PC-3 (cell line): ENCODE measurements at regions not wholly inside any gene's neighbourhood (a gene's known extent, or its start where the extent isn't known, plus 50 kb on each side); places are given as distances from the start of the nearest gene placed in this dataset.

Experiments used
- ATAC-seq: fragments of 200-7000 bp; cut with Tn5 transposase; 2 replicates; pipeline ENCODE4 v1.9.1; 2020; ENCODE audit warnings: mild to moderate bottlenecking, moderate library complexity
- BruUV-seq: library from RNA; stranded (reverse); fragments of 400-500 nt; replicated peaks from 2 replicates; lab custom pipeline; 2021; lab: Mats Ljungman, UMichigan
- CTCF ChIA-PET: fragments of 300-600 bp; sonication (Branson Sonifier 250); formaldehyde crosslinking; loops from one replicate; lab custom pipeline; 2022; ENCODE audit warnings: antibody characterized with exemption; lab: Charles Lee
- POLR2A ChIA-PET: fragments of 300-600 bp; sonication (Branson Sonifier 250); formaldehyde crosslinking; loops from one replicate; lab custom pipeline; 2022; ENCODE audit warnings: antibody characterized with exemption; ENCODE audit not compliant: unreplicated experiment; lab: Charles Lee
- DNase-seq: peaks from one replicate; pipeline ENCODE4 v3.0.0-alpha.2; 2015
- H2AFZ ChIP-seq: fragments of 300-600 bp; sonication (generic); 2 replicates; pipeline ENCODE4 v1.6.0; 2016; ENCODE audit warnings: antibody characterized with exemption, low read length
- H3F3A ChIP-seq: fragments of 300-600 bp; sonication (generic); one replicate; pipeline ENCODE4 v1.6.0; 2017; ENCODE audit warnings: antibody characterized with exemption, low read length, control low read depth, mild to moderate bottlenecking; ENCODE audit not compliant: unreplicated experiment
- H3K27ac ChIP-seq: fragments of 300-600 bp; sonication (generic); 2 replicates; pipeline ENCODE4 v1.5.1; 2016; ENCODE audit warnings: mild to moderate bottlenecking, low read length
- H3K27me3 ChIP-seq: fragments of 300-600 bp; sonication (generic); 2 replicates; pipeline ENCODE4 v1.6.1; 2016; ENCODE audit warnings: low read length, mixed read lengths
- H3K36me3 ChIP-seq: fragments of 300-600 bp; sonication (generic); 2 replicates; pipeline ENCODE4 v1.6.1; 2016; ENCODE audit warnings: low read depth, mixed run types, low read length, mixed read lengths
- H3K4me1 ChIP-seq: fragments of 300-600 bp; sonication (generic); 2 replicates; pipeline ENCODE4 v1.5.1; 2016; ENCODE audit warnings: low read length; ENCODE audit not compliant: insufficient read depth
- H3K4me2 ChIP-seq: fragments of 300-600 bp; sonication (generic); 2 replicates; pipeline ENCODE4 v1.6.0; 2016; ENCODE audit warnings: low read length
- H3K4me3 ChIP-seq: fragments of 300-600 bp; sonication (generic); 2 replicates; pipeline ENCODE4 v1.5.1; 2016; ENCODE audit warnings: mild to moderate bottlenecking, low read length, mixed read lengths
- H3K79me2 ChIP-seq: fragments of 300-600 bp; sonication (generic); 2 replicates; pipeline ENCODE4 v1.6.1; 2017; ENCODE audit warnings: low read length, mixed read lengths
- H3K9ac ChIP-seq: fragments of 300-600 bp; sonication (generic); 2 replicates; pipeline ENCODE4 v1.6.0; 2016; ENCODE audit warnings: mild to moderate bottlenecking, low read length
- H3K9me2 ChIP-seq: fragments of 300-600 bp; sonication (generic); replicated peaks from 2 replicates; pipeline ENCODE4 v1.6.1; 2016; ENCODE audit warnings: mixed run types, low read length, mixed read lengths
- H3K9me3 ChIP-seq: fragments of 300-600 bp; sonication (generic); 2 replicates; pipeline ENCODE4 v1.6.1; 2016; ENCODE audit warnings: low read length, mixed read lengths
- H4K20me1 ChIP-seq: fragments of 300-600 bp; sonication (generic); 2 replicates; pipeline ENCODE4 v1.6.1; 2016; ENCODE audit warnings: low read length, mixed read lengths
- CTCF ChIP-seq: fragments of 300-600 bp; sonication (generic); conservative IDR thresholded peaks from 2 replicates; pipeline ENCODE4 v1.5.1; 2017; ENCODE audit warnings: antibody characterized with exemption, low read depth, mild to moderate bottlenecking, low read length
- EZH2 ChIP-seq: fragments of 300-600 bp; sonication (generic); IDR thresholded peaks from one replicate; pipeline ENCODE4 v1.6.1; 2017; ENCODE audit warnings: antibody characterized with exemption, mild to moderate bottlenecking, low read length; ENCODE audit not compliant: unreplicated experiment
- EZH2phosphoT487 ChIP-seq: fragments of 300-600 bp; sonication (generic); IDR thresholded peaks from 2 replicates; pipeline ENCODE4 v1.6.1; 2018; ENCODE audit warnings: mild to moderate bottlenecking, antibody characterized with exemption, low read length, borderline replicate concordance
- intact Hi-C: fragments of 100-400 bp; cut with micrococcal nuclease; formaldehyde crosslinking; loops from 2 replicates; pipeline ENCODE4 v1.9.0; 2023

GRCh38 chr18:78563110-78563509 lies 416.5 kb upstream of the SALL3 start:
- Histone ChIP-seq H3K79me2 (no peaks in the 10 kb centered on the region), H3K4me2 (no peak overlapping the region), H3K9me2 (no peaks in the 10 kb centered on the region), H3K36me3 (no peaks in the 10 kb centered on the region), H3K27ac (no peak overlapping the region), H3K4me3 (no peak overlapping the region), H3K9me3 (no peaks in the 10 kb centered on the region), H2AFZ (no peak overlapping the region), H3K4me1 (no peaks in the 10 kb centered on the region), H3F3A (no peaks in the 10 kb centered on the region), H3K9ac (no peak overlapping the region), H3K27me3 (no peaks in the 10 kb centered on the region), H4K20me1 (no peaks in the 10 kb centered on the region)
- ChIA-PET CTCF (no interaction called here), POLR2A (no interaction called here)
- intact Hi-C loops, result no loop called here
- BruUV-seq, result no TSS peak
- TF ChIP-seq CTCF, result no peak
- no peak for TF ChIP-seq EZH2
- no peak for TF ChIP-seq EZH2phosphoT487
- ATAC-seq (no peak), DNase-seq (no peak)

DNA sequence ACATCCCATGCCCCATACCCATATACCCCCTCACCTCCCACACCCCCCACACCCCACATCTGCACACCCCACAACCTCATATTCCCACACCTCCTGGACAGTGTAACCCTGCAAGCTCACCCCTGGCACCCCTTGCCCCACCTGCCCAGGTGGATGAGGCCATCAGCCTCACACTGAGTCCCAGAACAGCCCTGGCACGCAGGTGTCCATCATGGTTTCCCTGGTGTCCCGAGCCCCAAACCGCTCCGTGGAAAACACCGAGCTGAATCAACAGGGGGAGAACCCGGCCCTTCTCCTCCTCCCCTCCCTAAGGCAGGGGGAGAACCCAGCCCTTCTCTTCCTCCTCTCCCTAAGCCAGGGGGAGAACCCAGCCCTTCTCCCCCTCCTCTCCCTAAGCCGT lies 415.6 kb upstream of the SALL3 start:
- DNase-seq (no peak), ATAC-seq (no peak)
- ChIA-PET POLR2A (no interaction called here), CTCF (no interaction called here)
- Histone ChIP-seq H3K4me3 (no peak overlapping the region), H3K9ac (no peak overlapping the region), H4K20me1 (no peaks in the 10 kb centered on the region), H3F3A (no peaks in the 10 kb centered on the region), H3K79me2 (no peaks in the 10 kb centered on the region), H3K9me3 (no peaks in the 10 kb centered on the region), H2AFZ (no peak overlapping the region), H3K4me2 (no peak overlapping the region), H3K27ac (no peak overlapping the region), H3K36me3 (no peaks in the 10 kb centered on the region), H3K4me1 (no peaks in the 10 kb centered on the region), H3K27me3 (no peaks in the 10 kb centered on the region), H3K9me2 (no peaks in the 10 kb centered on the region)
- intact Hi-C loops, result no loop called here
- BruUV-seq, result no TSS peak
- TF ChIP-seq EZH2, result no peak
- TF ChIP-seq CTCF, result no peak
- no peak for TF ChIP-seq EZH2phosphoT487

GRCh38 chr18:78564518-78564917 lies 415.1 kb upstream of the SALL3 start:
- no peaks in the 10 kb centered on the region; the same call in 1 of the 2 replicates for H3K9me3 ChIP-seq
- no peaks in the 10 kb centered on the region for H3K27me3 ChIP-seq
- no peaks in the 10 kb centered on the region for H3K4me1 ChIP-seq
- DNase-seq (no peak), ATAC-seq (no peak)
- H3K4me3 ChIP-seq, result no peak overlapping the region
- no peak overlapping the region for H3K9ac ChIP-seq
- H3K36me3 ChIP-seq, result no peaks in the 10 kb centered on the region
- CTCF ChIA-PET, result no interaction called here
- no peak overlapping the region for H3K27ac ChIP-seq
- no TSS peak for BruUV-seq
- POLR2A ChIA-PET, result no interaction called here
- no peaks in the 10 kb centered on the region for H3K79me2 ChIP-seq
- TF ChIP-seq EZH2 (no peak), EZH2phosphoT487 (no peak), CTCF (no peak)
- H4K20me1 ChIP-seq, result no peaks in the 10 kb centered on the region
- H2AFZ ChIP-seq, result no peak overlapping the region
- no peaks in the 10 kb centered on the region for H3K9me2 ChIP-seq
- intact Hi-C loops, result no loop called here
- no peaks in the 10 kb centered on the region for H3F3A ChIP-seq
- no peak overlapping the region for H3K4me2 ChIP-seq
